Activated CD4-positive, alpha-beta memory T cell treated with anti-CD3 and anti-CD28 coated beads, Interleukin-2, amount 10 ng/mL, durations not matched to agents 7 days and 5 days (primary cell): ENCODE measurements at regions not wholly inside any gene's neighbourhood (a gene's known extent, or its start where the extent isn't known, plus 50 kb on each side); places are given as distances from the start of the nearest gene placed in this dataset.

ENCODE experiments used
- CTCF ChIA-PET: fragments of 350-600 bp; sonication (Branson Sonifier 250); formaldehyde crosslinking; loops from one replicate; lab custom pipeline; 2021; ENCODE audit warnings: antibody characterized with exemption, inconsistent platforms; lab: Charles Lee
- POLR2A ChIA-PET: fragments of 350-600 bp; sonication (Branson Sonifier 250); formaldehyde crosslinking; loops from one replicate; lab custom pipeline; 2021; ENCODE audit warnings: antibody characterized with exemption; lab: Charles Lee
- DNase-seq: peaks from one replicate; pipeline ENCODE4 v3.0.0-alpha.2; 2020
- H3K27ac Mint-ChIP-seq: one replicate; pipeline ENCODE4 v1.8.0; 2021; ENCODE audit warnings: mild to moderate bottlenecking, mixed read lengths
- H3K27me3 Mint-ChIP-seq: one replicate; pipeline ENCODE4 v1.8.0; 2021; ENCODE audit warnings: mixed read lengths
- H3K36me3 Mint-ChIP-seq: one replicate; pipeline ENCODE4 v1.8.0; 2021; ENCODE audit warnings: low read depth, mixed read lengths
- H3K4me1 Mint-ChIP-seq: one replicate; pipeline ENCODE4 v1.8.0; 2021; ENCODE audit warnings: mixed read lengths
- H3K4me3 Mint-ChIP-seq: one replicate; pipeline ENCODE4 v1.8.0; 2021; ENCODE audit warnings: mild to moderate bottlenecking, mixed read lengths
- H3K9me3 Mint-ChIP-seq: one replicate; pipeline ENCODE4 v1.8.0; 2021; ENCODE audit warnings: mixed read lengths

GRCh38 chr13:107250628-107251027, 682.7 kb upstream of the ARGLU1 start:
- Mint-ChIP-seq H3K27me3 (no peaks in the 10 kb centered on the region), H3K4me3 (no peak overlapping the region), H3K4me1 (no peaks in the 10 kb centered on the region), H3K36me3 (no peaks in the 10 kb centered on the region), H3K9me3 (no peaks in the 10 kb centered on the region), H3K27ac (no peak overlapping the region)
- ChIA-PET POLR2A (no interaction called here), CTCF (no interaction called here)
- no peak for DNase-seq

- no peak for DNase-seq
- H3K27me3 Mint-ChIP-seq: no peaks in the 10 kb centered on the region
- ChIA-PET CTCF (no interaction called here), POLR2A (no interaction called here)
- no peaks in the 10 kb centered on the region for H3K36me3 Mint-ChIP-seq
- H3K4me3 Mint-ChIP-seq: no peak overlapping the region
- H3K4me1 Mint-ChIP-seq: no peaks in the 10 kb centered on the region
- no peaks in the 10 kb centered on the region for H3K9me3 Mint-ChIP-seq
- H3K27ac Mint-ChIP-seq: no peak overlapping the region
These were observed 676.3 kb upstream of the ARGLU1 start for GRCh38 chr13:107244241-107244640.

GRCh38 chr13:107242138-107242537, 674.2 kb upstream of the ARGLU1 start:
- Mint-ChIP-seq H3K4me1 (no peaks in the 10 kb centered on the region), H3K27me3 (no peaks in the 10 kb centered on the region), H3K4me3 (no peak overlapping the region), H3K9me3 (no peaks in the 10 kb centered on the region), H3K27ac (no peak overlapping the region), H3K36me3 (no peaks in the 10 kb centered on the region)
- no peak for DNase-seq
- ChIA-PET POLR2A (no interaction called here), CTCF (no interaction called here)

GRCh38 chr13:107241381-107241780, 673.4 kb upstream of the ARGLU1 start:
- POLR2A ChIA-PET: no interaction called here
- Mint-ChIP-seq H3K9me3 (no peaks in the 10 kb centered on the region), H3K27ac (no peak overlapping the region), H3K4me3 (no peak overlapping the region), H3K36me3 (no peaks in the 10 kb centered on the region), H3K4me1 (no peaks in the 10 kb centered on the region), H3K27me3 (no peaks in the 10 kb centered on the region)
- CTCF ChIA-PET: no interaction called here
- DNase-seq: no peak

GRCh38 chr13:107239213-107239612, 671.3 kb upstream of the ARGLU1 start:
- Mint-ChIP-seq H3K36me3 (no peaks in the 10 kb centered on the region), H3K4me1 (no peaks in the 10 kb centered on the region), H3K9me3 (no peaks in the 10 kb centered on the region), H3K27me3 (no peaks in the 10 kb centered on the region), H3K4me3 (no peak overlapping the region), H3K27ac (no peak overlapping the region)
- DNase-seq: no peak
- POLR2A ChIA-PET: no interaction called here
- CTCF ChIA-PET: no interaction called here

GRCh38 chr13:107238262-107238981, 670.5 kb upstream of the ARGLU1 start:
- ChIA-PET POLR2A (no interaction called here), CTCF (no interaction called here)
- H3K9me3 Mint-ChIP-seq: no peaks in the 10 kb centered on the region
- no peaks in the 10 kb centered on the region for H3K4me1 Mint-ChIP-seq
- no peak for DNase-seq
- no peaks in the 10 kb centered on the region for H3K36me3 Mint-ChIP-seq
- no peak overlapping the region for H3K4me3 Mint-ChIP-seq
- H3K27ac Mint-ChIP-seq: no peak overlapping the region
- no peaks in the 10 kb centered on the region for H3K27me3 Mint-ChIP-seq

GRCh38 chr13:107234319-107235073, 666.6 kb upstream of the ARGLU1 start:
- Mint-ChIP-seq H3K27me3 (no peaks in the 10 kb centered on the region), H3K4me3 (no peak overlapping the region), H3K27ac (no peak overlapping the region), H3K9me3 (no peaks in the 10 kb centered on the region), H3K4me1 (no peaks in the 10 kb centered on the region), H3K36me3 (no peaks in the 10 kb centered on the region)
- CTCF ChIA-PET: no interaction called here
- POLR2A ChIA-PET: no interaction called here
- no peak for DNase-seq

GRCh38 chr13:107233541-107233940, 665.6 kb upstream of the ARGLU1 start:
- Mint-ChIP-seq H3K9me3 (no peaks in the 10 kb centered on the region), H3K27me3 (no peaks in the 10 kb centered on the region), H3K27ac (no peak overlapping the region), H3K36me3 (no peaks in the 10 kb centered on the region), H3K4me3 (no peak overlapping the region), H3K4me1 (no peaks in the 10 kb centered on the region)
- CTCF ChIA-PET: no interaction called here
- POLR2A ChIA-PET: no interaction called here
- DNase-seq: no peak

- no peak overlapping the region for H3K27ac Mint-ChIP-seq
These were observed 664.0 kb upstream of the ARGLU1 start for GRCh38 chr13:107231944-107232343.

GRCh38 chr13:107223867-107224266, 655.9 kb upstream of the ARGLU1 start:
- Mint-ChIP-seq H3K27me3 (no peaks in the 10 kb centered on the region), H3K4me1 (no peaks in the 10 kb centered on the region), H3K36me3 (no peaks in the 10 kb centered on the region), H3K4me3 (no peak overlapping the region), H3K9me3 (no peaks in the 10 kb centered on the region), H3K27ac (no peak overlapping the region)
- DNase-seq: no peak
- CTCF ChIA-PET: no interaction called here
- POLR2A ChIA-PET: no interaction called here

More at GRCh38 chr13:107231944-107232343, 664.0 kb upstream of the ARGLU1 start:
- POLR2A ChIA-PET: no interaction called here
- Mint-ChIP-seq H3K4me1 (no peaks in the 10 kb centered on the region), H3K27me3 (no peaks in the 10 kb centered on the region), H3K4me3 (no peak overlapping the region), H3K9me3 (no peaks in the 10 kb centered on the region), H3K36me3 (no peaks in the 10 kb centered on the region)
- DNase-seq: no peak
- CTCF ChIA-PET: no interaction called here

- DNase-seq: no peak
- no peaks in the 10 kb centered on the region for H3K4me1 Mint-ChIP-seq
- ChIA-PET POLR2A (no interaction called here), CTCF (no interaction called here)
- no peaks in the 10 kb centered on the region for H3K36me3 Mint-ChIP-seq
- H3K4me3 Mint-ChIP-seq: no peak overlapping the region
- no peak overlapping the region for H3K27ac Mint-ChIP-seq
- H3K27me3 Mint-ChIP-seq: no peaks in the 10 kb centered on the region
- no peaks in the 10 kb centered on the region for H3K9me3 Mint-ChIP-seq
These were observed 654.7 kb upstream of the ARGLU1 start for GRCh38 chr13:107222597-107222996.

GRCh38 chr13:107220245-107220644, 652.3 kb upstream of the ARGLU1 start:
- Mint-ChIP-seq H3K27me3 (no peaks in the 10 kb centered on the region), H3K4me3 (no peak overlapping the region), H3K27ac (no peak overlapping the region), H3K9me3 (no peaks in the 10 kb centered on the region), H3K36me3 (no peaks in the 10 kb centered on the region), H3K4me1 (no peaks in the 10 kb centered on the region)
- no peak for DNase-seq
- ChIA-PET CTCF (no interaction called here), POLR2A (no interaction called here)

GRCh38 chr13:107217251-107217650, 649.3 kb upstream of the ARGLU1 start:
- H3K27me3 Mint-ChIP-seq: no peaks in the 10 kb centered on the region
- H3K36me3 Mint-ChIP-seq: no peaks in the 10 kb centered on the region
- CTCF ChIA-PET: interaction anchor here (0.9 kb wide), 1 partner anchor 14 kb away, joined by 4 read pairs; no protein-coding TSS in a partner anchor
- no peak overlapping the region for H3K27ac Mint-ChIP-seq
- DNase-seq: no peak
- POLR2A ChIA-PET: no interaction called here
- H3K4me1 Mint-ChIP-seq: no peaks in the 10 kb centered on the region
- H3K4me3 Mint-ChIP-seq: no peak overlapping the region
- no peaks in the 10 kb centered on the region for H3K9me3 Mint-ChIP-seq
